IMR-90 (cell line): ENCODE measurements at regions not wholly inside any gene's neighbourhood (a gene's known extent, or its start where the extent isn't known, plus 50 kb on each side); places are given as distances from the start of the nearest gene placed in this dataset.

Experiments used
- ATAC-seq: fragments of 200-7000 bp; cut with Tn5 transposase; 2 replicates; pipeline ENCODE4 v1.9.1; 2020; ENCODE audit warnings: low read depth, mild to moderate bottlenecking, moderate library complexity
- BruUV-seq: library from RNA; stranded (reverse); fragments of 400-500 nt; replicated peaks from 2 replicates; lab custom pipeline; 2021; lab: Mats Ljungman, UMichigan
- CTCF ChIA-PET: fragments of 300-600 bp; formaldehyde crosslinking; extraction: SDS; loops from one replicate; lab custom pipeline; 2021; ENCODE audit warnings: antibody characterized with exemption; lab: Yijun Ruan, JAX
- POLR2A ChIA-PET: fragments of 300-600 bp; sonication (Branson Sonifier 250); formaldehyde crosslinking; loops from one replicate; lab custom pipeline; 2022; ENCODE audit warnings: antibody characterized with exemption; ENCODE audit not compliant: unreplicated experiment; lab: Charles Lee
- DNase-seq: peaks from one replicate; pipeline ENCODE4 v3.0.0; 2013
- H2AFZ ChIP-seq: replicated peaks from 2 replicates; pipeline ENCODE3; 2013; ENCODE audit warnings: low read length, mild to moderate bottlenecking; ENCODE audit not compliant: poor library complexity
- H2AK5ac ChIP-seq: 2 replicates; pipeline ENCODE4 v1.6.1; 2013; ENCODE audit warnings: low read depth, low read length, inconsistent platforms
- H2AK9ac ChIP-seq: replicated peaks from 2 replicates; pipeline ENCODE3; 2013; ENCODE audit warnings: mild to moderate bottlenecking, low read depth, low read length, moderate library complexity; ENCODE audit not compliant: poor library complexity
- H2BK120ac ChIP-seq: 2 replicates; pipeline ENCODE4 v1.6.1; 2013; ENCODE audit warnings: low read depth, low read length, inconsistent platforms
- H2BK15ac ChIP-seq: 3 replicates; pipeline ENCODE4 v1.6.1; 2013; ENCODE audit warnings: low read depth, low read length, inconsistent platforms
- H2BK20ac ChIP-seq: 2 replicates; pipeline ENCODE4 v1.6.1; 2013; ENCODE audit warnings: low read depth, mild to moderate bottlenecking, inconsistent platforms, low read length, moderate library complexity
- H2BK5ac ChIP-seq: 2 replicates; pipeline ENCODE4 v1.6.1; 2013; ENCODE audit warnings: mild to moderate bottlenecking, low read depth, low read length, inconsistent platforms; ENCODE audit not compliant: poor library complexity, severe bottlenecking
- H3K14ac ChIP-seq: replicated peaks from 2 replicates; pipeline ENCODE4 v1.6.1; 2013; ENCODE audit warnings: low read depth, low read length, inconsistent platforms
- H3K18ac ChIP-seq: 2 replicates; pipeline ENCODE4 v1.6.1; 2013; ENCODE audit warnings: low read depth, low read length, control low read depth
- H3K23ac ChIP-seq: 2 replicates; pipeline ENCODE4 v1.6.1; 2013; ENCODE audit warnings: low read depth, low read length, inconsistent platforms
- H3K27ac ChIP-seq: 2 replicates; pipeline ENCODE4 v1.5.1; 2013; ENCODE audit warnings: mild to moderate bottlenecking, control low read depth, low read length; ENCODE audit not compliant: insufficient read depth
- H3K27me3 ChIP-seq: 2 replicates; pipeline ENCODE4 v1.6.1; 2013; ENCODE audit warnings: low read length; ENCODE audit not compliant: control insufficient read depth, insufficient read depth
- H3K36me3 ChIP-seq: 2 replicates; pipeline ENCODE4 v1.6.1; 2013; ENCODE audit warnings: low read length, mixed read lengths; ENCODE audit not compliant: control insufficient read depth, insufficient read depth
- H3K4ac ChIP-seq: 2 replicates; pipeline ENCODE4 v1.6.1; 2013; ENCODE audit warnings: low read depth, low read length, inconsistent platforms
- H3K4me1 ChIP-seq: 2 replicates; pipeline ENCODE4 v1.6.1; 2013; ENCODE audit warnings: low read length, mixed read lengths; ENCODE audit not compliant: control insufficient read depth, insufficient read depth
- H3K4me2 ChIP-seq: 2 replicates; pipeline ENCODE4 v1.6.1; 2013; ENCODE audit warnings: low read depth, mild to moderate bottlenecking, control low read depth, low read length, moderate library complexity
- H3K4me3 ChIP-seq: 2 replicates; pipeline ENCODE4 v1.5.1; 2013; ENCODE audit warnings: low read depth, mild to moderate bottlenecking, control low read depth, low read length, moderate library complexity; ENCODE audit not compliant: insufficient read depth
- H3K56ac ChIP-seq: 2 replicates; pipeline ENCODE4 v1.6.1; 2013; ENCODE audit warnings: low read length, inconsistent platforms; ENCODE audit not compliant: insufficient read depth; ENCODE audit errors: extremely low read depth
- H3K79me1 ChIP-seq, 2 experiments: 2 replicates each; pipeline ENCODE4 v1.6.1; 2013; ENCODE audit warnings: low read length in 2 of 2, inconsistent platforms in 1 of 2, low read depth in 1 of 2
- H3K9ac ChIP-seq: 2 replicates; pipeline ENCODE4 v1.6.1; 2013; ENCODE audit warnings: low read depth, low read length, control low read depth
- H3K9me1 ChIP-seq: 2 replicates; pipeline ENCODE4 v1.6.1; 2013; ENCODE audit warnings: low read length, inconsistent platforms; ENCODE audit not compliant: insufficient read depth
- H3K9me3 ChIP-seq: 2 replicates; pipeline ENCODE4 v1.6.1; 2013; ENCODE audit warnings: low read length; ENCODE audit not compliant: control insufficient read depth, insufficient read depth
- H4K20me1 ChIP-seq: 2 replicates; pipeline ENCODE4 v1.6.1; 2013; ENCODE audit warnings: low read length, inconsistent platforms; ENCODE audit not compliant: insufficient read depth
- H4K5ac ChIP-seq: 2 replicates; pipeline ENCODE4 v1.6.1; 2013; ENCODE audit warnings: mild to moderate bottlenecking, low read depth, low read length, control low read depth
- H4K8ac ChIP-seq, 2 experiments: 2 replicates each; pipeline ENCODE4 v1.6.1; 2013; ENCODE audit warnings: low read depth in 2 of 2, low read length in 2 of 2, control low read depth in 1 of 2, inconsistent platforms in 1 of 2
- H4K91ac ChIP-seq: 2 replicates; pipeline ENCODE4 v1.6.1; 2013; ENCODE audit warnings: low read depth, low read length, inconsistent platforms; ENCODE audit not compliant: insufficient read depth
- BHLHE40 ChIP-seq: fragments of 150-350 bp; IDR thresholded peaks from 2 replicates; pipeline ENCODE4 v1.6.1; 2016; ENCODE audit warnings: mild to moderate bottlenecking, low read depth, low read length
- CEBPB ChIP-seq: IDR thresholded peaks from 2 replicates; pipeline ENCODE4 v1.6.1; 2012; ENCODE audit warnings: low read depth, low read length, improper control_type of control experiment
- CHD1 ChIP-seq: IDR thresholded peaks from 2 replicates; pipeline ENCODE4 v1.6.1; 2012; ENCODE audit warnings: low read depth, low read length, improper control_type of control experiment
- FOS ChIP-seq: fragments of 150-350 bp; IDR thresholded peaks from 2 replicates; pipeline ENCODE4 v1.6.1; 2016; ENCODE audit warnings: low read depth, low read length
- MAFK ChIP-seq: IDR thresholded peaks from 2 replicates; pipeline ENCODE4 v1.6.1; 2012; ENCODE audit warnings: low read depth, low read length, improper control_type of control experiment
- MAZ ChIP-seq: IDR thresholded peaks from 2 replicates; pipeline ENCODE4 v1.6.1; 2012; ENCODE audit warnings: low read depth, mild to moderate bottlenecking, low read length, improper control_type of control experiment, moderate library complexity, borderline replicate concordance
- MXI1 ChIP-seq: IDR thresholded peaks from 2 replicates; pipeline ENCODE4 v1.6.1; 2012; ENCODE audit warnings: low read depth, mild to moderate bottlenecking, low read length, moderate library complexity, borderline replicate concordance
- NFE2L2 ChIP-seq: fragments of 150-350 bp; IDR thresholded peaks from 2 replicates; pipeline ENCODE4 v1.6.1; 2016; ENCODE audit warnings: low read depth, mild to moderate bottlenecking, low read length
- POLR2A ChIP-seq: IDR thresholded peaks from 2 replicates; pipeline ENCODE4 v1.6.1; 2012; ENCODE audit warnings: mild to moderate bottlenecking, low read depth, low read length
- RAD21 ChIP-seq: IDR thresholded peaks from 2 replicates; pipeline ENCODE4 v1.6.1; 2012; ENCODE audit warnings: low read length, improper control_type of control experiment
- RCOR1 ChIP-seq: IDR thresholded peaks from 2 replicates; pipeline ENCODE4 v1.6.1; 2012; ENCODE audit warnings: mild to moderate bottlenecking, low read length, improper control_type of control experiment; ENCODE audit not compliant: insufficient replicate concordance
- RFX5 ChIP-seq: IDR thresholded peaks from 2 replicates; pipeline ENCODE4 v1.8.0; 2012; ENCODE audit warnings: low read depth, mild to moderate bottlenecking, low read length, moderate library complexity
- SMC3 ChIP-seq: fragments of 150-350 bp; IDR thresholded peaks from 2 replicates; pipeline ENCODE4 v1.6.1; 2016; ENCODE audit warnings: low read depth, mild to moderate bottlenecking, antibody characterized with exemption, low read length, moderate library complexity
- WGBS, 2 experiments: methylation state at CpG; one replicate each; pipeline versions ENCODE4 v1.1.5 to v1.1.7; 2013; ENCODE audit warnings: missing lambda C conversion rate in 2 of 2; ENCODE audit not compliant: insufficient read length in 1 of 2; ENCODE audit errors: extremely low coverage in 2 of 2; 5-methylcytosine and 5-hydroxymethylcytosine counted together
- dilution Hi-C: fragments of 300-500 bp; cut with HindIII; formaldehyde crosslinking; loops from one replicate; pipeline ENCODE4 v1.14.3; 2018; ENCODE audit warnings: low sequenced_read_pairs; ENCODE audit not compliant: unreplicated experiment
- in situ Hi-C: fragments of 300-500 bp; cut with MboI; formaldehyde crosslinking; loops from 3 replicates; pipeline ENCODE4 v1.14.3; 2019; ENCODE audit warnings: low sequenced_read_pairs, inconsistent platforms, mixed read lengths
- intact Hi-C: fragments of 100-400 bp; cut with micrococcal nuclease; formaldehyde crosslinking; loops from 2 replicates; pipeline ENCODE4 v1.10.0; 2022
- TF ChIP-seq, protein P1 (sequence below): fragments of 150-350 bp; IDR thresholded peaks from 2 replicates; pipeline ENCODE4 v1.6.1; 2017; ENCODE audit warnings: mild to moderate bottlenecking, antibody characterized with exemption, low read length, low read depth
- TF ChIP-seq, protein P2 (sequence below): fragments of 150-350 bp; IDR thresholded peaks from 2 replicates; pipeline ENCODE4 v1.6.1; 2016; ENCODE audit warnings: low read depth, mild to moderate bottlenecking, low read length, moderate library complexity, borderline replicate concordance
- TF ChIP-seq, protein P3 (sequence below): conservative IDR thresholded peaks from 2 replicates; pipeline ENCODE4 v1.5.1; 2012; ENCODE audit warnings: mild to moderate bottlenecking, low read depth, low read length, improper control_type of control experiment

DNA sequence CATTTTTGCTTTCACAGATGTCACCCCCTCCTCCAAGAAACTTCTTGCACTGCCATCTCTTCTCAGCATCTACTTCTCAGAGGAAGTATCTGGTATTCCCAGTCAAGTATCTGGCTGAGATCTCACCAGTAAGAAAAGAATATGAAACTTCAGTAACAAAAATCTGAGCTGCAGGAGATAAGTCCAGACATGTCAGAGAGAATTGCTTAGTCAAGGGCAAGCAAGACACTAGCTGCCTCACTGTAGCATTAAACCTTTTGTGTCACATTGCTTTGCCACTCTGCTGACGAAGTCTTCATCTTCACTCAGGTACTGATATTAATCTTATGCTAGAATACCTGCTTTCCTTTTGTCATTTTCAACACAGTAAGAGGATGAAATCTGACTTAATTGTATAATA, 70.6 kb upstream of the ZC3H12C start:
- Histone ChIP-seq H4K8ac (peak overlapping the region; percentile 78 to 87), H2BK15ac (peak overlapping the region; percentile 9; the same call in 1 of the 3 replicates), H3K18ac (peak overlapping the region; percentile 99), H2AFZ (peak overlapping the region; percentile 76), H3K14ac (peak overlapping the region; percentile 73), H3K36me3 (no peaks in the 10 kb centered on the region), H3K9ac (no peak overlapping the region), H3K9me3 (no peaks in the 10 kb centered on the region), H4K5ac (peak overlapping the region; percentile 99), H3K4me3 (no peak overlapping the region), H3K27me3 (no peaks in the 10 kb centered on the region), H2BK120ac (peak overlapping the region; percentile 95), H3K56ac (no peak overlapping the region), H3K79me1 (no peaks in the 10 kb centered on the region), H3K9me1 (no peaks in the 10 kb centered on the region), H3K4ac (peak overlapping the region; percentile 88), H2AK5ac (no peak overlapping the region), H4K91ac (peak overlapping the region; percentile 87), H2BK20ac (peak overlapping the region; percentile 90), H3K27ac (peak overlapping the region; percentile 42; the same call in 1 of the 2 replicates), H3K23ac (peak overlapping the region; percentile 70), H4K20me1 (no peaks in the 10 kb centered on the region), H2BK5ac (peak overlapping the region; percentile 91), H3K4me1 (peaks cover 5% of the 10 kb centered on the region), H3K4me2 (no peak overlapping the region; the same call in 1 of the 2 replicates), H2AK9ac (no peak overlapping the region)
- DNase-seq (peak; percentile 25), ATAC-seq (peak; percentile 81)
- intact Hi-C loops = no loop called here
- POLR2A ChIA-PET = interaction anchor here (0.7 kb wide), 1 partner anchor 11 kb away, joined by 6 read pairs; no protein-coding TSS in a partner anchor
- CTCF ChIA-PET = no interaction called here
- in situ Hi-C loops = no loop called here
- dilution Hi-C loops = no loop called here
- no TSS peak for BruUV-seq
- TF ChIP-seq MXI1 (no peak), MAFK (no peak), CHD1 (no peak), RFX5 (no peak), NFE2L2 (no peak), RAD21 (no peak), BHLHE40 (no peak), CEBPB (no peak), MAZ (no peak), FOS (no peak), RCOR1 (no peak), SMC3 (no peak), POLR2A (no peak)
- TF ChIP-seq, protein P1, sequence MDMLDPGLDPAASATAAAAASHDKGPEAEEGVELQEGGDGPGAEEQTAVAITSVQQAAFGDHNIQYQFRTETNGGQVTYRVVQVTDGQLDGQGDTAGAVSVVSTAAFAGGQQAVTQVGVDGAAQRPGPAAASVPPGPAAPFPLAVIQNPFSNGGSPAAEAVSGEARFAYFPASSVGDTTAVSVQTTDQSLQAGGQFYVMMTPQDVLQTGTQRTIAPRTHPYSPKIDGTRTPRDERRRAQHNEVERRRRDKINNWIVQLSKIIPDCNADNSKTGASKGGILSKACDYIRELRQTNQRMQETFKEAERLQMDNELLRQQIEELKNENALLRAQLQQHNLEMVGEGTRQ = no peak
- TF ChIP-seq, protein P2, sequence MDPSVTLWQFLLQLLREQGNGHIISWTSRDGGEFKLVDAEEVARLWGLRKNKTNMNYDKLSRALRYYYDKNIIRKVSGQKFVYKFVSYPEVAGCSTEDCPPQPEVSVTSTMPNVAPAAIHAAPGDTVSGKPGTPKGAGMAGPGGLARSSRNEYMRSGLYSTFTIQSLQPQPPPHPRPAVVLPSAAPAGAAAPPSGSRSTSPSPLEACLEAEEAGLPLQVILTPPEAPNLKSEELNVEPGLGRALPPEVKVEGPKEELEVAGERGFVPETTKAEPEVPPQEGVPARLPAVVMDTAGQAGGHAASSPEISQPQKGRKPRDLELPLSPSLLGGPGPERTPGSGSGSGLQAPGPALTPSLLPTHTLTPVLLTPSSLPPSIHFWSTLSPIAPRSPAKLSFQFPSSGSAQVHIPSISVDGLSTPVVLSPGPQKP = no peak
- TF ChIP-seq, protein P3, sequence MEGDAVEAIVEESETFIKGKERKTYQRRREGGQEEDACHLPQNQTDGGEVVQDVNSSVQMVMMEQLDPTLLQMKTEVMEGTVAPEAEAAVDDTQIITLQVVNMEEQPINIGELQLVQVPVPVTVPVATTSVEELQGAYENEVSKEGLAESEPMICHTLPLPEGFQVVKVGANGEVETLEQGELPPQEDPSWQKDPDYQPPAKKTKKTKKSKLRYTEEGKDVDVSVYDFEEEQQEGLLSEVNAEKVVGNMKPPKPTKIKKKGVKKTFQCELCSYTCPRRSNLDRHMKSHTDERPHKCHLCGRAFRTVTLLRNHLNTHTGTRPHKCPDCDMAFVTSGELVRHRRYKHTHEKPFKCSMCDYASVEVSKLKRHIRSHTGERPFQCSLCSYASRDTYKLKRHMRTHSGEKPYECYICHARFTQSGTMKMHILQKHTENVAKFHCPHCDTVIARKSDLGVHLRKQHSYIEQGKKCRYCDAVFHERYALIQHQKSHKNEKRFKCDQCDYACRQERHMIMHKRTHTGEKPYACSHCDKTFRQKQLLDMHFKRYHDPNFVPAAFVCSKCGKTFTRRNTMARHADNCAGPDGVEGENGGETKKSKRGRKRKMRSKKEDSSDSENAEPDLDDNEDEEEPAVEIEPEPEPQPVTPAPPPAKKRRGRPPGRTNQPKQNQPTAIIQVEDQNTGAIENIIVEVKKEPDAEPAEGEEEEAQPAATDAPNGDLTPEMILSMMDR = no peak
- no CpG with 5 or more reads among the region's 1 CpG for WGBS, 2 experiments
